GM12892 (cell line): ENCODE measurements at regions not wholly inside any gene's neighbourhood (a gene's known extent, or its start where the extent isn't known, plus 50 kb on each side); places are given as distances from the start of the nearest gene placed in this dataset.

ENCODE experiments used
- DNase-seq: peaks from one replicate; pipeline ENCODE4 v3.0.0; 2011; ENCODE audit not compliant: insufficient read length
- FAIRE-seq: peaks from 2 replicates; lab custom pipeline; 2011; peaks lifted over from hg19 to GRCh38; lab: Jason Lieb, UNC
- POLR2A ChIP-seq: IDR thresholded peaks from 2 replicates; pipeline ENCODE4 v1.6.1; 2011; ENCODE audit warnings: low read depth, low read length, control low read depth
- POLR2AphosphoS5 ChIP-seq: IDR thresholded peaks from 2 replicates; pipeline ENCODE4 v1.6.1; 2011; ENCODE audit warnings: low read depth, low read length, control low read depth
- TAF1 ChIP-seq: IDR thresholded peaks from 2 replicates; pipeline ENCODE4 v1.6.1; 2011; ENCODE audit warnings: low read depth, mild to moderate bottlenecking, control low read depth, low read length, borderline replicate concordance

- FAIRE-seq (no peak), DNase-seq (no peak)
- TF ChIP-seq TAF1 (no peak), POLR2AphosphoS5 (no peak), POLR2A (no peak)
Measured at GRCh38 chr12:91922139-91922538, 223.5 kb downstream of the BTG1 start.

- TF ChIP-seq TAF1 (no peak), POLR2A (no peak), POLR2AphosphoS5 (no peak)
- DNase-seq, result no peak
- FAIRE-seq, result no peak
Measured at GRCh38 chr12:91921555-91921954, 224.1 kb downstream of the BTG1 start.

GRCh38 chr12:91920741-91921140 is 224.9 kb downstream of the BTG1 start:
- no peak for DNase-seq
- no peak for FAIRE-seq
- TF ChIP-seq POLR2AphosphoS5, result no peak
- TF ChIP-seq POLR2A, result no peak
- no peak for TF ChIP-seq TAF1

GRCh38 chr12:91920276-91920675 is 225.4 kb downstream of the BTG1 start:
- FAIRE-seq (no peak), DNase-seq (no peak)
- TF ChIP-seq POLR2A (no peak), TAF1 (no peak), POLR2AphosphoS5 (no peak)

- DNase-seq (no peak), FAIRE-seq (no peak)
- no peak for TF ChIP-seq POLR2A
- TF ChIP-seq POLR2AphosphoS5, result no peak
- TF ChIP-seq TAF1, result no peak
Measured at GRCh38 chr12:91918431-91918830, 227.2 kb downstream of the BTG1 start.

- TF ChIP-seq POLR2A, result no peak
- no peak for TF ChIP-seq TAF1
- no peak for TF ChIP-seq POLR2AphosphoS5
- no peak for DNase-seq
- no peak for FAIRE-seq
Measured at GRCh38 chr12:91914701-91915100, 230.9 kb downstream of the BTG1 start.

- FAIRE-seq, result no peak
- TF ChIP-seq POLR2A (no peak), POLR2AphosphoS5 (no peak), TAF1 (no peak)
- no peak for DNase-seq
Measured at GRCh38 chr12:91913651-91914050, 232.0 kb downstream of the BTG1 start.

- no peak for FAIRE-seq
- DNase-seq, result no peak
- TF ChIP-seq POLR2A (no peak), POLR2AphosphoS5 (no peak), TAF1 (no peak)
Measured at GRCh38 chr12:91913124-91913523, 232.5 kb downstream of the BTG1 start.

- FAIRE-seq (no peak), DNase-seq (no peak)
- TF ChIP-seq POLR2AphosphoS5, result no peak
- no peak for TF ChIP-seq POLR2A
- TF ChIP-seq TAF1, result no peak
Measured at GRCh38 chr12:91912178-91912577, 233.5 kb downstream of the BTG1 start.

GRCh38 chr12:91910871-91911388 is 234.7 kb downstream of the BTG1 start:
- DNase-seq, result no peak
- TF ChIP-seq TAF1, result no peak
- no peak for TF ChIP-seq POLR2A
- TF ChIP-seq POLR2AphosphoS5, result no peak
- FAIRE-seq, result no peak

GRCh38 chr12:91902860-91903683 is 242.6 kb downstream of the BTG1 start:
- TF ChIP-seq POLR2A, result no peak
- no peak for TF ChIP-seq TAF1
- no peak for TF ChIP-seq POLR2AphosphoS5
- FAIRE-seq, result no peak
- DNase-seq, result no peak

- no peak for TF ChIP-seq POLR2A
- no peak for TF ChIP-seq TAF1
- no peak for TF ChIP-seq POLR2AphosphoS5
- DNase-seq (no peak), FAIRE-seq (no peak)
Measured at GRCh38 chr12:91901381-91902074, 244.1 kb downstream of the BTG1 start.
